IMR-90 (cell line): ENCODE measurements at regions not wholly inside any gene's neighbourhood (a gene's known extent, or its start where the extent isn't known, plus 50 kb on each side); places are given as distances from the start of the nearest gene placed in this dataset.

Experiments used
- ATAC-seq: fragments of 200-7000 bp; cut with Tn5 transposase; 2 replicates; pipeline ENCODE4 v1.9.1; 2020; ENCODE audit warnings: low read depth, mild to moderate bottlenecking, moderate library complexity
- BruUV-seq: library from RNA; stranded (reverse); fragments of 400-500 nt; replicated peaks from 2 replicates; lab custom pipeline; 2021; lab: Mats Ljungman, UMichigan
- CTCF ChIA-PET: fragments of 300-600 bp; formaldehyde crosslinking; extraction: SDS; loops from one replicate; lab custom pipeline; 2021; ENCODE audit warnings: antibody characterized with exemption; lab: Yijun Ruan, JAX
- POLR2A ChIA-PET: fragments of 300-600 bp; sonication (Branson Sonifier 250); formaldehyde crosslinking; loops from one replicate; lab custom pipeline; 2022; ENCODE audit warnings: antibody characterized with exemption; ENCODE audit not compliant: unreplicated experiment; lab: Charles Lee
- DNase-seq: peaks from one replicate; pipeline ENCODE4 v3.0.0; 2013
- H2AFZ ChIP-seq: replicated peaks from 2 replicates; pipeline ENCODE3; 2013; ENCODE audit warnings: low read length, mild to moderate bottlenecking; ENCODE audit not compliant: poor library complexity
- H2AK5ac ChIP-seq: 2 replicates; pipeline ENCODE4 v1.6.1; 2013; ENCODE audit warnings: low read depth, low read length, inconsistent platforms
- H2AK9ac ChIP-seq: replicated peaks from 2 replicates; pipeline ENCODE3; 2013; ENCODE audit warnings: mild to moderate bottlenecking, low read depth, low read length, moderate library complexity; ENCODE audit not compliant: poor library complexity
- H2BK120ac ChIP-seq: 2 replicates; pipeline ENCODE4 v1.6.1; 2013; ENCODE audit warnings: low read depth, low read length, inconsistent platforms
- H2BK15ac ChIP-seq: 3 replicates; pipeline ENCODE4 v1.6.1; 2013; ENCODE audit warnings: low read depth, low read length, inconsistent platforms
- H2BK20ac ChIP-seq: 2 replicates; pipeline ENCODE4 v1.6.1; 2013; ENCODE audit warnings: low read depth, mild to moderate bottlenecking, inconsistent platforms, low read length, moderate library complexity
- H2BK5ac ChIP-seq: 2 replicates; pipeline ENCODE4 v1.6.1; 2013; ENCODE audit warnings: mild to moderate bottlenecking, low read depth, low read length, inconsistent platforms; ENCODE audit not compliant: poor library complexity, severe bottlenecking
- H3K14ac ChIP-seq: replicated peaks from 2 replicates; pipeline ENCODE4 v1.6.1; 2013; ENCODE audit warnings: low read depth, low read length, inconsistent platforms
- H3K18ac ChIP-seq: 2 replicates; pipeline ENCODE4 v1.6.1; 2013; ENCODE audit warnings: low read depth, low read length, control low read depth
- H3K23ac ChIP-seq: 2 replicates; pipeline ENCODE4 v1.6.1; 2013; ENCODE audit warnings: low read depth, low read length, inconsistent platforms
- H3K27ac ChIP-seq: 2 replicates; pipeline ENCODE4 v1.5.1; 2013; ENCODE audit warnings: mild to moderate bottlenecking, control low read depth, low read length; ENCODE audit not compliant: insufficient read depth
- H3K27me3 ChIP-seq: 2 replicates; pipeline ENCODE4 v1.6.1; 2013; ENCODE audit warnings: low read length; ENCODE audit not compliant: control insufficient read depth, insufficient read depth
- H3K36me3 ChIP-seq: 2 replicates; pipeline ENCODE4 v1.6.1; 2013; ENCODE audit warnings: low read length, mixed read lengths; ENCODE audit not compliant: control insufficient read depth, insufficient read depth
- H3K4ac ChIP-seq: 2 replicates; pipeline ENCODE4 v1.6.1; 2013; ENCODE audit warnings: low read depth, low read length, inconsistent platforms
- H3K4me1 ChIP-seq: 2 replicates; pipeline ENCODE4 v1.6.1; 2013; ENCODE audit warnings: low read length, mixed read lengths; ENCODE audit not compliant: control insufficient read depth, insufficient read depth
- H3K4me2 ChIP-seq: 2 replicates; pipeline ENCODE4 v1.6.1; 2013; ENCODE audit warnings: low read depth, mild to moderate bottlenecking, control low read depth, low read length, moderate library complexity
- H3K4me3 ChIP-seq: 2 replicates; pipeline ENCODE4 v1.5.1; 2013; ENCODE audit warnings: low read depth, mild to moderate bottlenecking, control low read depth, low read length, moderate library complexity; ENCODE audit not compliant: insufficient read depth
- H3K56ac ChIP-seq: 2 replicates; pipeline ENCODE4 v1.6.1; 2013; ENCODE audit warnings: low read length, inconsistent platforms; ENCODE audit not compliant: insufficient read depth; ENCODE audit errors: extremely low read depth
- H3K79me1 ChIP-seq, 2 experiments: 2 replicates each; pipeline ENCODE4 v1.6.1; 2013; ENCODE audit warnings: low read length in 2 of 2, inconsistent platforms in 1 of 2, low read depth in 1 of 2
- H3K9ac ChIP-seq: 2 replicates; pipeline ENCODE4 v1.6.1; 2013; ENCODE audit warnings: low read depth, low read length, control low read depth
- H3K9me1 ChIP-seq: 2 replicates; pipeline ENCODE4 v1.6.1; 2013; ENCODE audit warnings: low read length, inconsistent platforms; ENCODE audit not compliant: insufficient read depth
- H3K9me3 ChIP-seq: 2 replicates; pipeline ENCODE4 v1.6.1; 2013; ENCODE audit warnings: low read length; ENCODE audit not compliant: control insufficient read depth, insufficient read depth
- H4K20me1 ChIP-seq: 2 replicates; pipeline ENCODE4 v1.6.1; 2013; ENCODE audit warnings: low read length, inconsistent platforms; ENCODE audit not compliant: insufficient read depth
- H4K5ac ChIP-seq: 2 replicates; pipeline ENCODE4 v1.6.1; 2013; ENCODE audit warnings: mild to moderate bottlenecking, low read depth, low read length, control low read depth
- H4K8ac ChIP-seq, 2 experiments: 2 replicates each; pipeline ENCODE4 v1.6.1; 2013; ENCODE audit warnings: low read depth in 2 of 2, low read length in 2 of 2, control low read depth in 1 of 2, inconsistent platforms in 1 of 2
- H4K91ac ChIP-seq: 2 replicates; pipeline ENCODE4 v1.6.1; 2013; ENCODE audit warnings: low read depth, low read length, inconsistent platforms; ENCODE audit not compliant: insufficient read depth
- BHLHE40 ChIP-seq: fragments of 150-350 bp; IDR thresholded peaks from 2 replicates; pipeline ENCODE4 v1.6.1; 2016; ENCODE audit warnings: mild to moderate bottlenecking, low read depth, low read length
- CEBPB ChIP-seq: IDR thresholded peaks from 2 replicates; pipeline ENCODE4 v1.6.1; 2012; ENCODE audit warnings: low read depth, low read length, improper control_type of control experiment
- CHD1 ChIP-seq: IDR thresholded peaks from 2 replicates; pipeline ENCODE4 v1.6.1; 2012; ENCODE audit warnings: low read depth, low read length, improper control_type of control experiment
- CTCF ChIP-seq: conservative IDR thresholded peaks from 2 replicates; pipeline ENCODE4 v1.5.1; 2012; ENCODE audit warnings: mild to moderate bottlenecking, low read depth, low read length, improper control_type of control experiment
- MXI1 ChIP-seq: IDR thresholded peaks from 2 replicates; pipeline ENCODE4 v1.6.1; 2012; ENCODE audit warnings: low read depth, mild to moderate bottlenecking, low read length, moderate library complexity, borderline replicate concordance
- POLR2A ChIP-seq: IDR thresholded peaks from 2 replicates; pipeline ENCODE4 v1.6.1; 2012; ENCODE audit warnings: mild to moderate bottlenecking, low read depth, low read length
- RCOR1 ChIP-seq: IDR thresholded peaks from 2 replicates; pipeline ENCODE4 v1.6.1; 2012; ENCODE audit warnings: mild to moderate bottlenecking, low read length, improper control_type of control experiment; ENCODE audit not compliant: insufficient replicate concordance
- WGBS, 2 experiments: methylation state at CpG; one replicate each; pipeline versions ENCODE4 v1.1.5 to v1.1.7; 2013; ENCODE audit warnings: missing lambda C conversion rate in 2 of 2; ENCODE audit not compliant: insufficient read length in 1 of 2; ENCODE audit errors: extremely low coverage in 2 of 2; 5-methylcytosine and 5-hydroxymethylcytosine counted together
- dilution Hi-C: fragments of 300-500 bp; cut with HindIII; formaldehyde crosslinking; loops from one replicate; pipeline ENCODE4 v1.14.3; 2018; ENCODE audit warnings: low sequenced_read_pairs; ENCODE audit not compliant: unreplicated experiment
- in situ Hi-C: fragments of 300-500 bp; cut with MboI; formaldehyde crosslinking; loops from 3 replicates; pipeline ENCODE4 v1.14.3; 2019; ENCODE audit warnings: low sequenced_read_pairs, inconsistent platforms, mixed read lengths
- intact Hi-C: fragments of 100-400 bp; cut with micrococcal nuclease; formaldehyde crosslinking; loops from 2 replicates; pipeline ENCODE4 v1.10.0; 2022
- TF ChIP-seq, protein P1 (sequence below): fragments of 150-350 bp; IDR thresholded peaks from 2 replicates; pipeline ENCODE4 v1.6.1; 2017; ENCODE audit warnings: mild to moderate bottlenecking, antibody characterized with exemption, low read length, low read depth

DNA sequence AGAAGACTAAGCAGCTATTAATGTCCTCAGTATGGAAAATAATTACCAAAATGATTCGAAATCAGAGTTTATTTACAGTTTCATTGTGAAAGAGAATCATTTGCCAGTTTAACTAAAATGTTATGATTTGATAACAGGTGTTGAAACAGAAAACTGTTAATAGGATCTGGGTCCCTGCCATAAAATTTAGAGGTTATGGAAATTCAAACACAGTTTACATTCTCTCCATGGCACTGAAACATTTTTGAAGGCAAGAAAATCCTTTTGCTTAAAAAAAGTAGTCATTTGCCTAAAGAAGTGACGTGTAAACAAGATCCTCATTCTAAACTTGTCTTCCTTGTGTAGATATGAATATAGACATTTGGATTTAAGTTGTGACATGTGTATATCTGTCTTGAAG, 743.8 kb downstream of the SLC4A3 start:
- dilution Hi-C loops, result no loop called here
- H2BK20ac ChIP-seq, result no peak overlapping the region

More for the DNA sequence above, 743.8 kb downstream of the SLC4A3 start:
- Histone ChIP-seq H2AK5ac (no peak overlapping the region), H3K4me3 (no peak overlapping the region), H3K4ac (no peak overlapping the region), H3K14ac (no peak overlapping the region), H2AK9ac (no peak overlapping the region), H2BK15ac (no peak overlapping the region), H3K9me3 (0 out of 2 replicates have a peak, but pooled peaks cover 2% of the 10 kb centered on the region), H3K27me3 (no peaks in the 10 kb centered on the region), H3K9me1 (no peaks in the 10 kb centered on the region), H3K4me1 (peaks cover 4% of the 10 kb centered on the region), H3K27ac (no peak overlapping the region), H4K91ac (no peak overlapping the region), H3K79me1 (no peaks in the 10 kb centered on the region), H4K8ac (no peak overlapping the region), H2AFZ (no peak overlapping the region), H2BK120ac (no peak overlapping the region), H3K18ac (no peak overlapping the region), H4K5ac (no peak overlapping the region), H4K20me1 (no peaks in the 10 kb centered on the region), H2BK5ac (no peak overlapping the region), H3K4me2 (no peak overlapping the region), H3K56ac (no peak overlapping the region), H3K9ac (no peak overlapping the region), H3K36me3 (no peaks in the 10 kb centered on the region), H3K23ac (no peak overlapping the region)
- TF ChIP-seq BHLHE40, result no peak
- TF ChIP-seq, protein P1, sequence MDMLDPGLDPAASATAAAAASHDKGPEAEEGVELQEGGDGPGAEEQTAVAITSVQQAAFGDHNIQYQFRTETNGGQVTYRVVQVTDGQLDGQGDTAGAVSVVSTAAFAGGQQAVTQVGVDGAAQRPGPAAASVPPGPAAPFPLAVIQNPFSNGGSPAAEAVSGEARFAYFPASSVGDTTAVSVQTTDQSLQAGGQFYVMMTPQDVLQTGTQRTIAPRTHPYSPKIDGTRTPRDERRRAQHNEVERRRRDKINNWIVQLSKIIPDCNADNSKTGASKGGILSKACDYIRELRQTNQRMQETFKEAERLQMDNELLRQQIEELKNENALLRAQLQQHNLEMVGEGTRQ, result no peak
- TF ChIP-seq CHD1, result no peak
- no peak for TF ChIP-seq POLR2A
- no peak for TF ChIP-seq CEBPB
- no peak for TF ChIP-seq MXI1
- TF ChIP-seq CTCF, result no peak
- TF ChIP-seq RCOR1, result no peak
- in situ Hi-C loops (no loop called here), intact Hi-C loops (loop anchor here (10.0 kb wide), 1 partner anchor 294 kb away; no protein-coding TSS in a partner anchor)
- DNase-seq (no peak), ATAC-seq (no peak)
- WGBS, 2 experiments, result no CpG with 5 or more reads among the region's 2 CpGs
- CTCF ChIA-PET, result interaction anchor here (1.0 kb wide), 1 partner anchor 24 kb away, joined by 3 read pairs; no protein-coding TSS in a partner anchor
- BruUV-seq, result no TSS peak
- POLR2A ChIA-PET, result no interaction called here
